Left renal pelvis (tissue), 4 donors: ENCODE measurements at regions not wholly inside any gene's neighbourhood (a gene's known extent, or its start where the extent isn't known, plus 50 kb on each side); places are given as distances from the start of the nearest gene placed in this dataset.

Source experiments
- DNase-seq, 4 donors: peaks; one replicate each; pipeline ENCODE4 v3.0.0-alpha.2; 2013; ENCODE audit warnings: low read depth in 4 of 4, low spot score in 3 of 4

DNA sequence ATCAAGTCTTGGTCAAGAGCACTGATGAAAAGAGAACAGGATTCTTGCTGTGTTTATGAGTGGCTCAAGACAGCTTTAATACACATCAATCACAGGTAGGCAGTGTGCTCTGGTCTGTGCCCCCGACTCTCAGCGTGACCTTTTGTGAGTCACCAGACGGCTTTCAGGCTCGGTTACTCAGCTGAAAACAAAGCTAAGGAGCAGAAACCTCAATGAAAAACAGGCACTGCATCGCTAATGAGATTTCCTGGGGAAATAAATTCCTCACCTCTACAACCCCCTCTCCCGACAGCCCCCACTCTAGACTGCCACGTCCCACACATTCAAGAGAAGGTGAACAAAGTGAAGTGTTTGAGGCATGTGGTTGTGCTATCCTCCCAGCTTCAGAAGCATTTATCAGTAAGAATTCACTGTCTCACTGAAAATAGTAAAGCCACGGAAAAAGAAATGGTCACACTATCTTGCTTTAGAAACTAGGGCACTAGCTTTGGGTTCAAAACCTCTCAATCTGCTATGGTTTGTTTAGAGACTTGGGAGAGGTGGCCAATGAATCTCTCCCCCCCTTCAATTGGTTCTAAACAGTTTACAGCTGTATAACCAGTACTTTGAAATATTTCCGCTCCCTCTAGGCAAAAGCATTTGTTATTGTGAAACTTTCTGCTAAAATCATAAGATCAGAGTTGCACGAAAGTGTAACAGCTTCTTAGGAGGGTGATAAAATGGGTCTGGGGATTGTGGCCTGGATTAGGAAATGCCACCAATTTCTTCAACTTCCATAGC lies 199.5 kb upstream of the PMFBP1 start:
- peak; percentile 47 to 75 (median 52) for DNase-seq

- no peak for DNase-seq
These were observed 197.3 kb upstream of the PMFBP1 start for GRCh38 chr16:72369274-72369673.

DNA sequence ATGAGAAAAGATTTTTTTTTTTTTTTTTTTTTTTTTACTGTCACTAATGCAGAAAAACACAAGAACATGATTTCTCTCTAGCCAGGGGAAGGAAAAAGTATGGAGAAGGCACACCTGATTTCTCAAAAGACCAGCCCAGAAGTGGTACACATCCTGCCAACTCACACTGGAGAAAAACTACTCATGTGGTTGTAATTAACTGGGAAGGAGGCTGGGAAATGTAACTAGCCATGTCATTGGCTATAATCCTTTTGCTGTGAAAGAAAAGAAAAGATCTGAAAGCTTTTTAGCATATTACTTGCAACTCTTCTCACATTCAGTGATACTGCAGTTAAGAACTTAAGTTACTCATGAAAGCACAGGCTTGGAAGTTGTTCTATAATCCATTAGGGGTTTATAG lies 195.9 kb upstream of the PMFBP1 start:
- no peak for DNase-seq

- DNase-seq, result no peak
These were observed 191.0 kb upstream of the PMFBP1 start for GRCh38 chr16:72362973-72363372.

DNA sequence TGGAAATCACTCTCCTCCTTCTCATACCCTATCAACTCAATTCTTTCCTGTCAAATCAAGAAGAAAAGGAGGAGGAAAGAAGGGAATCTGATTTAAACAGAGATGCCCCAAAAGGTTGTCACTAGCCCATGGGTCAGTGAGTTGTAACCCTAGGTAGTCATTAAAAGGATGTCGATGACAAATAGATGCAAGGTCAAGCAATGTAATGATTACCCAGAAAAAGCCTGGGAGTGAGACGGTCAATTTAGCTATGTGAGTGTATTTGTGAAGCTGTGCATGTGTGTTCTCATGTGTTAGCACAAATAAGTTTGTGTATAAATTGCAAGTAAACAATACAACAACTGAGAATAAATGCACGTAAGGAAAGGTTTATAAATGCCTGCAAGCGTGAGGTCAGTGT lies 190.5 kb upstream of the PMFBP1 start:
- DNase-seq, result no peak

- no peak for DNase-seq
These were observed 186.0 kb upstream of the PMFBP1 start for GRCh38 chr16:72357910-72358309.

DNA sequence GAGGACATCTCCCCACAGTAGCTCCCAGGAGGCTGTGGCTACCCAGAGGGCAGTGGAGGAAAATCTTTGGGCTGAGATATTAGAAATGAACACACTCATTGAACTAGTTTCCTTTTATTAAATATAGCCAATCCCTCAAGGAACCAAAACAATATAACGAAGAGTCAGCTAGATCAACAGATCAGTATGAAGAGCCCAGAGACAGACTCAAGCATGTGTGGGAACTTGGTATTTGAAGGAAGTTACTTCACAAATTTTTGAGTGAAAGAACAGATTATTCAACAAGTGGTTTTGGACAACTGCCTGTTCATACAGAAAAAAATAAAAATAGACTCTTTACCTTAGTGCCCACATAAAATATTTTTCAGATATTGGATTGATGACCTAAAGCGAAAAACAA lies 183.6 kb upstream of the PMFBP1 start:
- DNase-seq, result no peak

GRCh38 chr16:72349719-72350118 lies 177.8 kb upstream of the PMFBP1 start:
- no peak for DNase-seq

- no peak for DNase-seq
These were observed 161.0 kb upstream of the PMFBP1 start for GRCh38 chr16:72332926-72333325.

DNA sequence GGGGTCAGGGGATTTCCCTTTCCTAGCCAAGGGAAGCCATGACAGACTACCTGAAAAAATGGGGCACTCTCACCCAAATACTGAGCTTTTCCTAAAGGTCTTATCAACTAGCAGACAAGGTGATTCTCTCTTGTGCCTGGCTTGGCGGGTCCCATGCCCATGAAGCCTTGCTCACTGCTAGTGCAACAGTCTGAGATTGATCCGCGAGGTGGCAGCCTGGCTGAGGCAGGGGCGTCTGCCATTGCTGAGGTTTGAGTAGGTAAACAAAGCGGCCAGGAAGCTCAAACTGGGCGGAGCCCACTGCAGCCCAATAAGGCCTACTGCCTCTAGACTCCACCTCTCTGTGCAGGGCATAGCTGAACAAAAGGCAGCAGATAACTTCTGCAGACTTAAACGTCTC lies 152.6 kb upstream of the PMFBP1 start:
- DNase-seq, result no peak

GRCh38 chr16:72317446-72317845 lies 145.5 kb upstream of the PMFBP1 start:
- DNase-seq, result no peak

GRCh38 chr16:72313903-72314302 lies 141.9 kb upstream of the PMFBP1 start:
- DNase-seq, result no peak

DNA sequence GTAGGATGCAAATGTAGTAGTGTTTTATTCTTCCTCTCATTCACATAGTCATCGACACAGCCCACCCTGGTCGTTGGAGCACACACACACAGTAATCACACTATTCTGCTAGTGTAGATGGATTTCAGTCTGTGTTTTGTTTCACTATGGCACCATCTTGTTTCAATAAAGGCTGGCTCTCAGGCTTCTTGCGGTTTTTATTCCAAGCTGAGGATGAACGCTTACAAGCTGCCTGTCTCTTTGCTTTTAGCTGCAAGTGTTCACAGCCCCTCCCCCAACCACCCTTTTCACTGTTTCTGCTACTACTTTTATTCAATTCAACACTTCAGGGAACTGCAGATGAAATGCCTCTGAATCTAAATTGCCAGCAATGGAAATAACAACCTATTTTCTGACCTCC lies 140.9 kb upstream of the PMFBP1 start:
- DNase-seq, result no peak

DNA sequence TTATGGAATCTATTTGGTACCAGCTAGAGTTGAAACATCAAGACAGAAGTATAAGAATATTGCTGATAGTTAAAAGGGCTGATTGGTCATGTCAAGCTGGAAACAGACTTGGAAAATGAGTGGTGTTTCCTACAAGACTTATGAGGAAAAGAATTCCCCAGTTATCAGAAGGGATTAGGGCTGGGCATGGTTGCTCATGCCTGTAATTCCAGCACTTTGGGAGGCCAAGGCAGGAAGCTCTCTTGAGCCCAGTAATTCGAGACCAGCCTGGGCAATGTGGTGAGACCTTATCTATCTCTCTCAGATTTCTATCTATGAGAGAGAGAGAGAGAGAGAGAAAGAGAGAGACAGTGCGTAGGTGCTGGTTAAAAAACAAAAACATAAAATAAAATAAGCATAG lies 139.5 kb upstream of the PMFBP1 start:
- no peak for DNase-seq

- no peak for DNase-seq
These were observed 137.0 kb upstream of the PMFBP1 start for GRCh38 chr16:72309001-72309400.

- DNase-seq, result no peak
These were observed 136.4 kb upstream of the PMFBP1 start for GRCh38 chr16:72308396-72308795.

DNA sequence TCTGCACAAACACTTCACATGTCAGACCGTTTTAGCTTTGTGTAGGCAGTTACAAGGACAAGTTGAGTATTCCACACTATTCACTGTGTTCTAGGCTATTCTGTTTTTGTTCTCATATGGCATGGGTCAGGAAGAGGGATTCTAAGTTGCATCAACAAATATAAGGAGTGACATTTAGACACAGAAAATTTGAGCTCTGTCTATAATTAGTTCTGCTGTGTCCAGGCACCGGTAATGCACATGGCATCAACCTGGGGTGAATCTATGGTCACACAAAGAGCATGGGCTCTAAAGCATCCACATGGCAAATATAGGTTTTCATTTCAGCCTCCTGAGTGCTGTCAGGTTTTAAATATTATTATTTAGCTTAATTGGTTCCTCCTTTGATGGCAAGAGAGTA lies 130.4 kb upstream of the PMFBP1 start:
- no peak for DNase-seq

DNA sequence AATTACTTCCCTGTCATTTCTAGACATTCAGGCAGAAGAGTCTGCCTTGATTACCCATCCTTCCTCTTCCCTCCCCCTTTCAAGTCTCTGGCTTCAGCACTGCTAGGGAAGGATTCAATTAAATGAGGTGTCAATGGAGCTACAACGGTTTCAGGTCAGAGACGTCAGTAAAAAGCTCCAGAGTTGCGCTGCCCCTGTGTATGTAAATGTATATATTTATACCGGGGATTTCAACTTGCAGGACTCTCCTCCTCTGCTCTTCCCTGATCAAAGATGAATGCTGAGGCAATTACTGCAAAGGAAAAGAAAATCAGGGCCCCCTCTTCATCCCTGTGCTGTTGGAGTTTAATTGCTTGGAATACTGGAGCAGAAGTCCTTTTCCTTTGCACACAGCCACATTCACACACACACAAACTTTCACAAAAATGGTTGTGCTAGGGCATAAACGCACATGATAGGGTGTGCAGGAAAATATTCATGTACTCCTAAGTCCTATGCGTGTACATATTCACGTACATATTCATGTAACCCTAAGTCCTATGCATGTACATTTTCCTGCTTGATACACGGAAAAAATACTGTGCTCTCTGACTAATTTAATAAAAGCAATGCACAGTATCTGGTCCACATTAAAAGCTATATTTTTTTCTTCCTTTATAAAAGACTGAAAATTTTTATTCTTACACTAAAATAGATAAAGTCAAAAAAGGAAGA lies 129.7 kb upstream of the PMFBP1 start:
- no peak for DNase-seq

DNA sequence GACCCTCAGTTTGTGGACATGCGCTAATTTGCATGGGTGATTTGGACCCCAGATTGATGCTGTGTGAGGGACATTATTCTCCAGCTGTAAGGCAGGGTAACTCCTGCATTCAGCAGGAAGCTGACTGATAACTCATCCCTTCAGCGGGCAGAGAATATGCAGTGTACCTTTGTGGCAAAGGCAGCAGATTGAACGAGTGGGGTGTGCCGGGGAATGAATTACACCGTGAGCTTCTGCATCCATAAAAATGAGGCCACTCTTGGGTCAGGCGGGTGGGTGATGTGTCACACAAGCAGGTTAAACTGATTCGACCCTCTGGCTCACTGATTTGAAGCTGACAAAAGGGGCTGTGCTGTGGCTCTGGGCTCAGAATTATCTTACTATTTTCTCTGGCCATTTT lies 128.9 kb upstream of the PMFBP1 start:
- peak in 1 of 4 donors; percentile 7 for DNase-seq

- DNase-seq, result no peak
These were observed 127.8 kb upstream of the PMFBP1 start for GRCh38 chr16:72299684-72300243.

DNA sequence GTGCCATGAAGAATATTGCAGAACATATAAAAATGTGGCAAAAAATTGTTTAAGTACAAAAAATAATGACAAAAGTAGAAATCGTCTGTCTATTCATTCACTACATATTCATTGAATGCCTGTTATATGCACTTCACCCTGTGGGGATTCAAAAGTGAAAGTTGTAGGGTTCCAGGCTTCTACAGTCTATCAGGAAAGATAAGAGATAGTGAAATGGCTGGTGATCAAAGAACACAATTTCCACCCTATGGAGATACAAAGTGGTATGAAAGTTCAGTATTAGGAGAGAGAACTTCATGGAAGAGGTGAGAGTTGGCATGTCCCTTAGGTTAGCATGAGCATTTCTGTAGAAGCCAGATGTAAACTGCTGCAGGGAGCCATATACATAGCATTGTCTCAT lies 127.0 kb upstream of the PMFBP1 start:
- DNase-seq, result no peak

GRCh38 chr16:72295914-72296313 lies 124.0 kb upstream of the PMFBP1 start:
- no peak for DNase-seq
